ENCODE measurements at regions not wholly inside any gene's neighbourhood (a gene's known extent, or its start where the extent isn't known, plus 50 kb on each side); places are given as distances from the start of the nearest gene placed in this dataset.

- 92% methylated on average over 2 of the region's 4 CpGs for WGBS (ENCODE audit: insufficient coverage)
- POLR2A ChIA-PET = no interaction called here
Measured at GRCh38 chr7:118615681-118616080, 391.2 kb downstream of the ANKRD7 start.

GRCh38 chr7:118621810-118622360 is 397.4 kb downstream of the ANKRD7 start:
- WGBS (ENCODE audit: insufficient coverage) = 96% methylated on average over 3 of the region's 3 CpGs
- Histone ChIP-seq H3K4me1 (ENCODE audit: control extremely low read depth in 1 of 4, control insufficient read depth in 4 of 4, insufficient read depth in 4 of 4, low read length in 3 of 4) (no peaks in the 10 kb centered on the region), H3K36me3 (ENCODE audit: control insufficient read depth in 4 of 4, insufficient read depth in 4 of 4, low read length in 3 of 4) (no peaks in the 10 kb centered on the region), H3K27ac (ENCODE audit: insufficient read depth in 1 of 2, low read depth in 1 of 2, low read length in 2 of 2, poor library complexity in 1 of 2, severe bottlenecking in 2 of 2) (no peak overlapping the region), H3K27me3 (replicated peaks in 2 of 5; ENCODE audit: control insufficient read depth in 4 of 5, insufficient read depth in 5 of 5, low read length in 4 of 5) (no peaks in the 10 kb centered on the region), H3K4me3 (ENCODE audit: control insufficient read depth in 1 of 7, extremely low read depth in 1 of 7, insufficient read depth in 4 of 7, low read depth in 2 of 7, low read length in 6 of 7) (no peak overlapping the region), H3K9me3 (ENCODE audit: control extremely low read depth in 1 of 5, control insufficient read depth in 4 of 5, insufficient read depth in 2 of 5, low read depth in 1 of 5, low read length in 4 of 5) (peaks cover 0 to 3% (median 1%) of the 10 kb centered on the region in 5 experiments)
- ChIA-PET POLR2A (no interaction called here), CTCF (no interaction called here)
- no peak for DNase-seq

More at GRCh38 chr7:118615681-118616080, 391.2 kb downstream of the ANKRD7 start:
- CTCF ChIA-PET = no interaction called here
- no peak overlapping the region for H3K4me3 ChIP-seq (ENCODE audit: control insufficient read depth in 1 of 7, extremely low read depth in 1 of 7, insufficient read depth in 4 of 7, low read depth in 2 of 7, low read length in 6 of 7)
- H3K27ac ChIP-seq (ENCODE audit: insufficient read depth in 1 of 2, low read depth in 1 of 2, low read length in 2 of 2, poor library complexity in 1 of 2, severe bottlenecking in 2 of 2) = no peak overlapping the region
- H3K9me3 ChIP-seq (ENCODE audit: control extremely low read depth in 1 of 5, control insufficient read depth in 4 of 5, insufficient read depth in 2 of 5, low read depth in 1 of 5, low read length in 4 of 5) = no peaks in the 10 kb centered on the region
- H3K36me3 ChIP-seq (ENCODE audit: control insufficient read depth in 4 of 4, insufficient read depth in 4 of 4, low read length in 3 of 4) = no peaks in the 10 kb centered on the region
- H3K4me1 ChIP-seq (ENCODE audit: control extremely low read depth in 1 of 4, control insufficient read depth in 4 of 4, insufficient read depth in 4 of 4, low read length in 3 of 4) = no peaks in the 10 kb centered on the region
- DNase-seq = no peak
- no peaks in the 10 kb centered on the region for H3K27me3 ChIP-seq (replicated peaks in 2 of 5; ENCODE audit: control insufficient read depth in 4 of 5, insufficient read depth in 5 of 5, low read length in 4 of 5)

DNA sequence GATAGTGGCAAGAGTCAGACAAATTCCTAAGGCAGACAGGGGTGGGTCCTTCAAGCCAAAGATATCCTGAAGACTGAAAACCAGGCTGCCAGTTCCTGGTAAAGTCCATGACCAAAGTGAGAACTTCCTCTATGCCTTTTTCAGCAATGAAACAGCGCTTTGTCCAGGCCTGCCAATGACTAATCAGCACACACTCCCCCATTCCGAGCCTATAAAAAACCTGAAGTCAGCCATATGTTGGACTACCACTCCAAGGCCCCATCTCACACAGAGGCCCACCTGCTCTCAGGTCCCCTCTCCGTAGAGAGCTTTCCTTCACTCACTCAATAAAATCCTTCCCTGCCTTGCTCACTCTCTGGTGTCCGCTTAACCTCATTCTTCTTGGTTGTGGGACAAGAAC is 402.2 kb downstream of the ANKRD7 start:
- CTCF ChIA-PET = no interaction called here
- Histone ChIP-seq H3K36me3 (ENCODE audit: control insufficient read depth in 4 of 4, insufficient read depth in 4 of 4, low read length in 3 of 4) (no peaks in the 10 kb centered on the region), H3K27ac (ENCODE audit: insufficient read depth in 1 of 2, low read depth in 1 of 2, low read length in 2 of 2, poor library complexity in 1 of 2, severe bottlenecking in 2 of 2) (no peak overlapping the region), H3K9me3 (ENCODE audit: control extremely low read depth in 1 of 5, control insufficient read depth in 4 of 5, insufficient read depth in 2 of 5, low read depth in 1 of 5, low read length in 4 of 5) (peaks cover 0 to 5% (median 3%) of the 10 kb centered on the region in 5 experiments), H3K4me3 (ENCODE audit: control insufficient read depth in 1 of 7, extremely low read depth in 1 of 7, insufficient read depth in 4 of 7, low read depth in 2 of 7, low read length in 6 of 7) (no peak overlapping the region), H3K4me1 (ENCODE audit: control extremely low read depth in 1 of 4, control insufficient read depth in 4 of 4, insufficient read depth in 4 of 4, low read length in 3 of 4) (no peaks in the 10 kb centered on the region), H3K27me3 (replicated peaks in 2 of 5; ENCODE audit: control insufficient read depth in 4 of 5, insufficient read depth in 5 of 5, low read length in 4 of 5) (no peaks in the 10 kb centered on the region)
- 88% methylated on average over 4 of the region's 4 CpGs for WGBS (ENCODE audit: insufficient coverage)
- POLR2A ChIA-PET = no interaction called here
- no peak for DNase-seq

DNA sequence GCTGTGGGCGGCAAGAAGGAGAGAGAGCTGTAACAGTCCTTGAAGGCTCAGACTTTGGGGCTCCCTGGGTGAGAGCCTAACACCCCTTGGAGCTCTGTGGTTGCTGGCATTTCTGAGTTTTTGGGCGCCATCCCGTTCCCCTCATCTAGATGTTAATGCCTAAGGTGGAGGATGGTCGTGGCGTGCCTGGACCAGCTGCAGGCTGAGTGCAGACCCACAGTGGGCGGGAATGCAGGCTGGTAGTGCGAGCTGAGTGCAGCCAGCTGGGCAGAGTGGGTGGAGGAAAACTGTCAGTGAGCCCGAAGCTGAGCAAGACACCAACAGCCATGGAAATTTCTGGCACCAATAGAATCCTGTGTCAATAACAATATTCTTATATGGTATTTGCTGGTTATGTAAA is 403.0 kb downstream of the ANKRD7 start:
- POLR2A ChIA-PET = no interaction called here
- DNase-seq = no peak
- no peaks in the 10 kb centered on the region for H3K27me3 ChIP-seq (replicated peaks in 2 of 5; ENCODE audit: control insufficient read depth in 4 of 5, insufficient read depth in 5 of 5, low read length in 4 of 5)
- 92% methylated on average over 6 of the region's 8 CpGs for WGBS (ENCODE audit: insufficient coverage)
- no peaks in the 10 kb centered on the region for H3K4me1 ChIP-seq (ENCODE audit: control extremely low read depth in 1 of 4, control insufficient read depth in 4 of 4, insufficient read depth in 4 of 4, low read length in 3 of 4)
- no peaks in the 10 kb centered on the region for H3K36me3 ChIP-seq (ENCODE audit: control insufficient read depth in 4 of 4, insufficient read depth in 4 of 4, low read length in 3 of 4)
- CTCF ChIA-PET = no interaction called here
- H3K4me3 ChIP-seq (ENCODE audit: control insufficient read depth in 1 of 7, extremely low read depth in 1 of 7, insufficient read depth in 4 of 7, low read depth in 2 of 7, low read length in 6 of 7) = no peak overlapping the region
- H3K9me3 ChIP-seq (ENCODE audit: control extremely low read depth in 1 of 5, control insufficient read depth in 4 of 5, insufficient read depth in 2 of 5, low read depth in 1 of 5, low read length in 4 of 5) = peaks cover 0 to 5% (median 3%) of the 10 kb centered on the region in 5 experiments
- no peak overlapping the region for H3K27ac ChIP-seq (ENCODE audit: insufficient read depth in 1 of 2, low read depth in 1 of 2, low read length in 2 of 2, poor library complexity in 1 of 2, severe bottlenecking in 2 of 2)

DNA sequence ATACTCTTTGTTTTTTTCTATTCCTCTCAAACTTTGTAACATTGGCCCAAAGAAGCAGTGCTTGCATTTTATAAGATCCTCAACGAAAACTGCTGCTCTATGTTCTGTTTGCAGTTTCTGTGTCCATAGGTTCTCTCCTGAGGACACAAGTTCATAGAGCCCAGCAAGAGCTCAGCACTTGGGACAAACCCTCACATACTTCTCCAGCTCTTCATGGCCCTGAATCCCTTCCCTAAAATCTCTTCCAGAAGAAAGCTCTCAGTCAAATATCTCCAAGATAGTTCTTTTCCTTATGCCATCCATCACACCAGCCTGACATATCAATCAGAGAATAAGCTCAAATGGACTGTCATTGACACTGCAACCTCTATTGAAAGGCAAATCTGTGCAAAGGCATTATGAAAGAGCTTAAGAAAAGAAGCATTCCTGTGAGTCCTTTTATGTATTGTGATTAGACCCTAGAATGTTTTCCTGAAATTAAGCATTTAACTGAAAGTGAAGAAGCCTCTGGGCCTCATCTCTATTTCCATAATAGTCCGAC is 405.5 kb downstream of the ANKRD7 start:
- Histone ChIP-seq H3K4me1 (ENCODE audit: control extremely low read depth in 1 of 4, control insufficient read depth in 4 of 4, insufficient read depth in 4 of 4, low read length in 3 of 4) (no peaks in the 10 kb centered on the region), H3K36me3 (ENCODE audit: control insufficient read depth in 4 of 4, insufficient read depth in 4 of 4, low read length in 3 of 4) (no peaks in the 10 kb centered on the region), H3K27me3 (replicated peaks in 2 of 5; ENCODE audit: control insufficient read depth in 4 of 5, insufficient read depth in 5 of 5, low read length in 4 of 5) (no peaks in the 10 kb centered on the region), H3K4me3 (ENCODE audit: control insufficient read depth in 1 of 7, extremely low read depth in 1 of 7, insufficient read depth in 4 of 7, low read depth in 2 of 7, low read length in 6 of 7) (no peak overlapping the region), H3K9me3 (ENCODE audit: control extremely low read depth in 1 of 5, control insufficient read depth in 4 of 5, insufficient read depth in 2 of 5, low read depth in 1 of 5, low read length in 4 of 5) (peaks cover 0 to 5% (median 3%) of the 10 kb centered on the region in 5 experiments), H3K27ac (ENCODE audit: insufficient read depth in 1 of 2, low read depth in 1 of 2, low read length in 2 of 2, poor library complexity in 1 of 2, severe bottlenecking in 2 of 2) (no peak overlapping the region)
- no peak for DNase-seq
- ChIA-PET CTCF (no interaction called here), POLR2A (no interaction called here)
- 67% methylated on average over 1 of the region's 2 CpGs for WGBS (ENCODE audit: insufficient coverage)

DNA sequence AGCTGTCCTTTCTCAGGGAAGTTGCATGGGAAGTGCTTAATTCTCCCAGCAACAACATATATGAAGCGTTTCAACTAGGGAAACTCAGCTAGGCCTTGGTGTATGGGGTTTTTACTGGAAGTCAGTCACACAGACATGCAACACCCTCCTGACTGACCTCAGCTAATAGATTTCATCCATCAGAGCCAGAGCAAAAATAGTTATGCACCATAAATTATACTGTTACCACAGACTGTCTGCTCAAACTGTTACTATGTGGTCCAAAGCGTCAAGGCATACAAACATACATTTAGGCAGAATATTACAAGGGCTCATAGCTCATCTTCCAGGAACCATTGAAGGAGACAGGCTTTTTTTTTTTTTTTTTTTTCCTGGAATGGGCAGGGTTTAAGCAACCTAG is 417.9 kb downstream of the ANKRD7 start:
- DNase-seq = no peak
- CTCF ChIA-PET = no interaction called here
- WGBS (ENCODE audit: insufficient coverage) = no CpG with 5 or more reads among the region's 2 CpGs
- H3K36me3 ChIP-seq (ENCODE audit: control insufficient read depth in 4 of 4, insufficient read depth in 4 of 4, low read length in 3 of 4) = no peaks in the 10 kb centered on the region
- H3K4me1 ChIP-seq (ENCODE audit: control extremely low read depth in 1 of 4, control insufficient read depth in 4 of 4, insufficient read depth in 4 of 4, low read length in 3 of 4) = no peaks in the 10 kb centered on the region
- H3K9me3 ChIP-seq (ENCODE audit: control extremely low read depth in 1 of 5, control insufficient read depth in 4 of 5, insufficient read depth in 2 of 5, low read depth in 1 of 5, low read length in 4 of 5) = no peaks in the 10 kb centered on the region
- POLR2A ChIA-PET = no interaction called here
- H3K27me3 ChIP-seq (replicated peaks in 2 of 5; ENCODE audit: control insufficient read depth in 4 of 5, insufficient read depth in 5 of 5, low read length in 4 of 5) = no peaks in the 10 kb centered on the region
- no peak overlapping the region for H3K4me3 ChIP-seq (ENCODE audit: control insufficient read depth in 1 of 7, extremely low read depth in 1 of 7, insufficient read depth in 4 of 7, low read depth in 2 of 7, low read length in 6 of 7)
- no peak overlapping the region for H3K27ac ChIP-seq (ENCODE audit: insufficient read depth in 1 of 2, low read depth in 1 of 2, low read length in 2 of 2, poor library complexity in 1 of 2, severe bottlenecking in 2 of 2)

- H3K27me3 ChIP-seq (replicated peaks in 2 of 5; ENCODE audit: control insufficient read depth in 4 of 5, insufficient read depth in 5 of 5, low read length in 4 of 5) = no peaks in the 10 kb centered on the region
- H3K27ac ChIP-seq (ENCODE audit: insufficient read depth in 1 of 2, low read depth in 1 of 2, low read length in 2 of 2, poor library complexity in 1 of 2, severe bottlenecking in 2 of 2) = no peak overlapping the region
- H3K36me3 ChIP-seq (ENCODE audit: control insufficient read depth in 4 of 4, insufficient read depth in 4 of 4, low read length in 3 of 4) = no peaks in the 10 kb centered on the region
- DNase-seq = no peak
- no peak overlapping the region for H3K4me3 ChIP-seq (ENCODE audit: control insufficient read depth in 1 of 7, extremely low read depth in 1 of 7, insufficient read depth in 4 of 7, low read depth in 2 of 7, low read length in 6 of 7)
- no peaks in the 10 kb centered on the region for H3K4me1 ChIP-seq (ENCODE audit: control extremely low read depth in 1 of 4, control insufficient read depth in 4 of 4, insufficient read depth in 4 of 4, low read length in 3 of 4)
- no peaks in the 10 kb centered on the region for H3K9me3 ChIP-seq (ENCODE audit: control extremely low read depth in 1 of 5, control insufficient read depth in 4 of 5, insufficient read depth in 2 of 5, low read depth in 1 of 5, low read length in 4 of 5)
- ChIA-PET CTCF (no interaction called here), POLR2A (no interaction called here)
Measured at GRCh38 chr7:118644346-118644745, 419.8 kb downstream of the ANKRD7 start.
